Activated CD4-positive, alpha-beta T cell treated with anti-CD3 and anti-CD28 coated beads, Interleukin-2, Interleukin-6, amounts not matched to agents 100 ng/mL and 50 ng/mL, durations not matched to agents 16 hours and 8 hours (primary cell): ENCODE measurements at regions not wholly inside any gene's neighbourhood (a gene's known extent, or its start where the extent isn't known, plus 50 kb on each side); places are given as distances from the start of the nearest gene placed in this dataset.
"Not testable (repeated sequence)": the region's sequence is repeated elsewhere in the genome, so short reads cannot be mapped to it uniquely, and the experiment has no call there.

Experiments used
- DNase-seq: peaks from one replicate; pipeline ENCODE4 v3.0.0-alpha.2; 2020

DNA sequence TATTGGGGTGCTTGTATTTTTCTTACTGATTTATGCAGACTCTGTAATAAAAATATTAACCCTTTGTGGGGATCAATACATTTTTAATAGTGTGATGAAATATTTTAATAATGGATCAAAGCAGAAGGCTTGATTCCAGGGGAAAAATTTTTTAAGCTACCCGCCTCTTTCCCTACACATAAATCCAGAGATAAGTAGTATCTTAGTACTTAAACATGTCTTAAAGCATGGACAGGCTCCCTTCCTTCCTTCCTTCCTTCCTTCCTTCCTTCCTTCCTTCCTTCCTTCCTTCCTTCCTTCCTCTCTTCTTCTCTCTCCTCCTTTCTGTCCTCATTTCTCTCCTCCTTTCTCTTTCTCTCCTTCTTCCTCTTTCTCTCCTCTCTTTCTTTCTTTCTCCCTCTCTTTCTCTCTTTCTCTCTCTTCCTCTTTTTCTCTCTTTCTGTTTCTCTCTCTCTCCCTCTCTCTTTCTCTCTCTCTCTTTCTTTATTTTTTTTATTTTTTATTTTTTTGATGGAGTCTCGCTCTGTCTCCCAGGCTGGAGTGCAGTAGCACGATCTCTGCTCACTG is 78.0 kb upstream of the SPRY4 start:
- DNase-seq, result no peak

DNA sequence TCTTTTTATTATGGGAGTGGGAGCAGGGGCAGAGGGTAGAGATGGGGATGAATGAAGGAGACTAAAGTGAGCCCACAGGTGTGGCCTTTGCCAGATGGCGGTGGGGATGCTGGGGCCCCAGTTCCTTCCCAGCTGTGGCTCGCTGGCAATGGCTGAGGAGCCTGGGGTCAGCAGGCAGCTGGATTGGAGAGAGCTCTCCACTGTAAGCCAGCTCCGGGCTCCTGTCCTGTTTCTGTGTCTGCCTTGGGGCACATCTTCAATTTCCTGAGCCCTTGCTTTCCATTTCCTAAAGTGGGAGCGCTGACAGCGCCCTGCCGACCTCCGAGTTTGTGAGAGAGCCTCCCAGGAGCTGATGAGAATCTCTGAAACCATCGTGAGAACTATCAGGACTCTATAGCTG is 75.6 kb upstream of the SPRY4 start:
- DNase-seq, result no peak

DNA sequence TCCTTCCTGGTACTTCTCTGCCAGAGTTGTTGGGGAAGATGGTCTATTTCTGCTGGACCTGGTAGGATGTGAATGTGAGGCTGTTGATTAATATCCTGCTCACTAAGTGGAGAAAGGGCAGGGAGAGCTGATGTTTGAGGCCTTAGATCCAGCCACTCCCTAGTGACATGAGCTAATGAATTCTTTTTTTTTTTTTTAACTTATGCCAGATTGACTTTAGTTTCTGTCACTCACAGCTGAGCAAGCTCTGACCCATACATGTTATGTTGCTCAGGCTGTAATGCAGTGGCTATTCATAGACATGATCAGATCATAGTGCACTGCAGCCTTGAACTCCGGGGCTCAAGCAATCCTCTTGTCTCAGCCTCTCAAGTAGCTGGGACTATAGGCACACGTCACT is 75.1 kb upstream of the SPRY4 start:
- DNase-seq, result no peak

DNA sequence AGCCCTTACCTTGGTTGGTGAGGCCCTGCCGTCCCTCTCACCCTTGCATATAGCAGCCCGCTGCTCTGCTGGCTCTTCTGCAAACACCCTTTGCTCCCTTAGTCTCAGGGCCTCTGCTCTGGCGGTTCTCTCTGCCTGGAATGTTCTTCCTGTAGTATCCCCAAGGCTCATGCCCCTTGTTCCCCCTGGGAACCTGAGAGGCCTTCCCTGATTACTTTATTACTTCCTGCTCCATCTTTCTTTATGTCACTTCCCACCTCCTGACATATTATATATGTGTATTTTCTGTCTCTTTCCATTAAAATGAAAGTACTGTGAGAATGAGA is 73.9 kb upstream of the SPRY4 start:
- DNase-seq, result no peak

- DNase-seq, result not testable (repeated sequence)
Measured at GRCh38 chr5:142398011-142398729, 73.3 kb upstream of the SPRY4 start.

DNA sequence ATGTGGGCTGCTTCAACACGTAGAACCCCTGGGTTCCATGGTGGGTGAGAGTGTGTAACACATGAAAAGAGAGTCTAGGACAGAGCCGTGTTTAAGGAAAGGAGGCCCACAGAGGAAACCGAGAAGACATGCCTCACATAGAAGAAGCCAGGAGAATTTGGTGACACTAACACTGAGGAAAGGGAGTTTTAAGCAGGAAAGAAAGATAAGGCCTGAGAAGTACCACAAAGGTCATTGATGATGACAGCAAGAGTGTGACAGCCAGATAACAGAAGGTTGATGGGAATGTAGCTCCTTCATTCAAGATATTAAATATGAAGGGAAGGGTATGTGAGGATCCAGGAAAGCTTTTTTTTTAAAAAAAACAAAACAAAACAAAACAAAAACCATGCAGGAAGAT is 72.4 kb upstream of the SPRY4 start:
- DNase-seq, result no peak

- no peak for DNase-seq
Measured at GRCh38 chr5:142396436-142397038, 71.7 kb upstream of the SPRY4 start.

DNA sequence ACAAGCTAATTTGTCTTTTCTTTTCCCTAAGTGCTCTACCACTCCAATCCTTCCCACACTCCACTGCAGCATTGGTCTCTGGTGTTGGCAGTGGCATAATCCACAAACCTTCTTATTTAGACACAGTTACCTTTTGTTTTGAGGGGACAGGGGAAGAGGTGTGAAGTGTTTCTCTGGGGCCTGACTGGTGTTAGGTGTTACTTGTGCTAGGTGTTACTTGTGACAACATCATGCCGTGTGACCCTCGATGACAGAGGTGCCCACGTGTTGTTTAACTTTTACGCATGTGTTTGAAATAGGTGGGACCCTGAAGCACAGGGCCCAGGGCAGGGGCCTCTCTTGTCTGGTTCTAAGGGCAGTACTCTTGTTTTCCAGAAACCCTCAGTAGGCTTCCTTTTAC is 70.5 kb upstream of the SPRY4 start:
- no peak for DNase-seq

GRCh38 chr5:142391058-142391845 is 66.4 kb upstream of the SPRY4 start:
- DNase-seq, result no peak

DNA sequence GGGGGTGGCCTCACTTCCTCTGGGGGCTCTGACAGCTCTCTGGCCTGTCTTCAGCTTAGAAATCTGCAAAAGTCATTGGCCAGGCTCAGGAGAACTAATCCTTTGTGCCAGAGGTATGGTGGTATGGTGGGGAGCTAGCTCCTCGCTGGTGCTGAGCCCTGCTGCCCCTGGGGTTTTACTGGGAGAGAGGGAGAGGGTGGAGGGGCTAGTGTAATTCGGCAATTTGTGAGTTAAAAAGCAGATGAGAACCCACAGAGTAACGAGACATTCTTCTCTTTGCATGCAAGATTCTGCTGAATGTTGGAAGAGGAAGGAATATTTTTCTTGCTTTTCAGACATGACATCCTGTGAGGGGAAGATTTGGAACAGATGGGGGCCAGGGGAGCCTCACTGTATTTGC is 65.5 kb upstream of the SPRY4 start:
- DNase-seq, result no peak

- DNase-seq, result no peak
Measured at GRCh38 chr5:142388696-142389095, 63.9 kb upstream of the SPRY4 start.

- DNase-seq, result no peak
Measured at GRCh38 chr5:142387024-142387682, 62.3 kb upstream of the SPRY4 start.

DNA sequence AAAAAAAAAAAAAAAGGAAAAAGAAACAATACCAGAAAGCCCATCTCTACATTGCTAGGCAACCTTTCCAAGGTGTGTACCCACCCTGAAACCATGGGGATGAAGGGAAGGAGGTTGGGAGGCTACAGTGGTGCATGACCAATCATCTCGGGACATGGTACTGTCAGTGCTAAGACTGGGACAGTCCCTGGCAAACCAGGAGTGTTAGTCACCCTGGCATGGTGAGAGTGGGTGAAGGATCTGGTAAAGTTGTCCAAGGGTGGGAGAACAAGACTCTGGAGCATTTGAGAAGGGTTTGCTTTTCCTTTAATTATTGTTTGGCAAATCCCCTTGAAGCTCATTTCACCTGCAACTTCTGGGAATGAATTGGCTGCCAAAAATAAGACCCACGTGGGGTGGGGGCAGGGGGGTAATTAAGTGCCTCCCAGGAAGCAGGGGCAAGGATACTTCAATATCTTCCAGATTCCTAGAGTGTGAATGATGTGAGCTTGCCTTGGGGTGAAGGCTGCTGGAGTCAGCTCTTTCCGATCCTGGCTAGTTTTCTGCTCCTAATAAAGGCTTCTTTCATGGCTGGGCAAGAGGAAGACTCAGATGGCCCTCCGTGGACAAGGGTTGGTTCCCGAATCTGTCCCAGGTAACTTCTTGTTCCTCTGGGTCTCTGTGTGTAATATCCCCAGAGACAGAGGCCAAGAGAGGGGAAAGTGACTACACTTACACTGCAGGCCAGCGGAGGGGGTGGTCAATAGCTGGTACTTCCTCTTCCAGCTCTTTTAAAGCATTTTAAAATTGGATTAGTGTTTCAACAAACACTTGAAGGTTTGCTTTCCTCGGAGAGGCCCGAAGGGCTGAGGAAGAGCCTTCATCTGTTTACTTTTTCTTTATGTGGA is 61.6 kb upstream of the SPRY4 start:
- no peak for DNase-seq

GRCh38 chr5:142385194-142385593 is 60.4 kb upstream of the SPRY4 start:
- no peak for DNase-seq

GRCh38 chr5:142384014-142384413 is 59.2 kb upstream of the SPRY4 start:
- no peak for DNase-seq

DNA sequence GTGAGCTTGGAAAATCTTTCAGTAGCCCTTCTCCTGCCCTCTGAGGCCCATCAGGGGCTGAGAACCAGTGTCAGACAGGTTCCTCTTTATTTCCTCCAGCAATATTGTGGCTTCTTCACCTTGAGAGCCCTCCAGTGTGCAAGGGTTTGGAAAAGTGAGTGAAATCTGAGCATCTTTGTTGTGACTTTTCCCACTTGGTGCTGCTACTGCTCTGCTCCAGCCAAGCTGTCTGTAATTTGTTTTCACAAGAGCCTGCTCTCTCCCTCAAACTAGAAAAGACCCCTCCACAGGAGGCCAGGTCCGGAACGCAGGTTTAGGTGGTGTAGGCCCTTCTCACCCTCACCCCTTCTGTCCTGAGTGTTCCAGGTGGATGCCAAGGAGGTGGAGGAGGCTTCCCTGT is 57.4 kb upstream of the SPRY4 start:
- DNase-seq, result no peak

- DNase-seq, result no peak
Measured at GRCh38 chr5:142378737-142379634, 54.2 kb upstream of the SPRY4 start.

DNA sequence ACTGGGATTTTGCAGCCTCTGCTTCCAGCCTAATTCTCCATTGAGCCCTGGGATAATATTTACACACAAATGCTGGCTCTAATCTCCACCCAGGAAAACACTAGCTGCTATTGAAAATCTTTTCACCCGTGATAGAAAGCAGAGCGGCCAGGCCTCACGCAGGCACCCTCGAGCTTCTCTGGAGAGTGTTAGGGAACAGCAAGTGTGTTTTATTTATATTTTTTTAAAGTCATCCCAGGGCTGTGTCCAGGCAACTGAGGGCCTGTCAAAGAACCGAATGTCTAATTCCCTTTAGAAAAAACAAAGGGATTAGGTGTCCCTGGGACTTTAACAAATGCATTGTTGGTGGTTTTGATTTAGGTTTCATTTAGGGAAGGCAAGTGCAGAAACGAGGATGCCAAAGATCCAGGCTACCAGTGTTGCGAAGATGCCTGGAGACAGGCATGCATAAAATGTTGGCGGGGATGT is 51.2 kb upstream of the SPRY4 start:
- DNase-seq, result no peak
